ENCODE measurements at regions not wholly inside any gene's neighbourhood (a gene's known extent, or its start where the extent isn't known, plus 50 kb on each side); places are given as distances from the start of the nearest gene placed in this dataset.

GRCh38 chr2:221142341-221142740 is 429.8 kb downstream of the EPHA4 start:
- DNase-seq = no peak

- no peak for DNase-seq
These were observed 428.9 kb downstream of the EPHA4 start for GRCh38 chr2:221143231-221143630.

GRCh38 chr2:221144909-221145308 is 427.2 kb downstream of the EPHA4 start:
- DNase-seq = no peak

DNA sequence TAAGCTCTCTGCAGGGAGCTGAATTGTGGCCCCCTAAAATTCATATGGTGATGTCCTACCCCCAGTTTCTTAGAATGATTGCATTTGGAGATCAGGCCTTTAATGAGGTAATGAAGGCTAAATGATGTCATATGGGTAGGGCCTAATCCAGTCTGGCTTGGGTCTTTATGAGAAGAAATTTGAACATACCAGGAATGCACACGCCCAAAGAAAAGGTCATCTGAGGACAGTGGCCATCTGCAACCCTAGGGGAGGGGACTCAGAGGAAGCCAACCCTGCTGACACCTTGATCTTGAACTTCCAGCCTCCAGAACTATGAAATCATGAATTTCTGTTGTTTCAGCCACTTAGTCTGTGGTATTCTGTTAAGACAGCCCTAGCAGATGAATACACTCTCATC is 426.7 kb downstream of the EPHA4 start:
- DNase-seq = no peak

DNA sequence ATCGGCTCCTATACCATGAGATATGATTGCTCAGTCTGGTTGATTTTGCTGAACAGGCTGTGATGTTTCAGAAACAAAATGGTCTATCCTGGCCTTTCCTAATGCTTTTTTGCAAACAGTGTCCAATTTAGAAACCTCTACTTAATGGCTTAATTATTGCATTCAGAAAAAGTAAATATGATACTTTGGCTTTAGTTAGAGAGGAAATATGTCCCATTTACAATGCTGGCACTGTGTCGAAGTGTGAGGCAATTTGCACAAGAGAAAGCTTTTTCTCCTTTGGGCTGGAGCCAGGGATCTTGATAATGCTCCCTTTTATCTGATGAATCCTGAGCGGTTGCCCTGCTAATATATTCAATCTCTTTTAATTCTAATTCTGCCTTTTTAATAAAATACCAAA is 418.9 kb downstream of the EPHA4 start:
- DNase-seq = no peak

DNA sequence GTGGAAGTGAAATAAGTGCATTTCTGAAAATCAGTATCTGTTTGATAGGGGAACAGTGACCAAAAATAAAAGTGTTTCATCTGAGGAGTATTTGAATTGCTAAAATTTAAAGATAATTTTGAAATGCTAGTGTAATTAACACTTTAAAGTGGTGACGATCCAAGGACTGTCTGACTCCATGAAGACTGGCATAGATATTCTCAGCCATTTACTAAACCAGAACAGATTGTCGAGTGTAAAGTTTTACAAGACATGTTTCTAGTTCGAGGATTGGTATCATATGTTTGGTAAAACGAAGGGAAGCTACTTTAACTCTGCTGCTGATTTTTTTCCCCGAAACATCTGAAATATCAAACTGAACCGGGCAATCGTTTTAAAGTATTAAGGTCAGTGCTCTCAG is 417.9 kb downstream of the EPHA4 start:
- DNase-seq = no peak

GRCh38 chr2:221156062-221156734 is 415.9 kb downstream of the EPHA4 start:
- DNase-seq = no peak

- no peak for DNase-seq
These were observed 410.9 kb downstream of the EPHA4 start for GRCh38 chr2:221161186-221161585.

GRCh38 chr2:221166292-221166691 is 405.8 kb downstream of the EPHA4 start:
- peak; percentile 83 for DNase-seq

DNA sequence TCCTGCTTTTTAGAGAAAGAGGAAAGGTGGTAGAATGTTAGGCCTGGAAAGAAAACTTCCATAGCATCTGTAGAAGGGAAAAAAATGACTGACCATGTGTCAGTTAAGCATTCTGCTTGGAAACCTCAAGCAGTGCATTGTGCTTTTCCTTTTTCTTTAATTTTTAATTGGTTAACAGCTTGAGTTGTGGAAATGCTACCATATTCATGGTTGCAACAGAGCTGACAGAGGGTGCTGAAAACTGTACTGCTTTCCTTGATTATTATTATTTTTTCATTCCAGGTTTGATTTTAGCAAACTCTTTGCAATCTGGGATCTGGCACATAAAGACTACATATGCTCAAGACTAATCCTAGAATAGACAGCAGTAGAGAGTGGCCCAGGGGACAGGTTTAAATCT is 404.5 kb downstream of the EPHA4 start:
- DNase-seq = no peak

DNA sequence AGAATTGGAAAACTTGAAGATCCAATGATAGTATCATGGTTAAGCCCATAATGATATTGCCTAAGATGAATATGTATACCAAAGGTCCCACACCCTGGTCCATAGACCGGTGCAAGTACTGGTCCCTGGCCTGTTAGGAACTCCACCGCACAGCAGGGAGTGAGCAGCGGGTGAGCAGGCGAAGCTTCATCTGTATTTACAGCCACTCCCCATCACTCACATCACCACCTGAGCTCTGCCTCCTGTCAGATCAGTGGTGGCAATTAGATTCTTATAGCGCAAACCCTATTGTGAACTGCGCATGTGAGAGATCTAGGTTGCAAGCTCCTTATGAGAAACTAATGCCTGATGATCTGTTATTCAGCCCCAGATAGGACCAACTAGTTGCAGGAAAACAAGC is 402.4 kb downstream of the EPHA4 start:
- peak; percentile 19 for DNase-seq

DNA sequence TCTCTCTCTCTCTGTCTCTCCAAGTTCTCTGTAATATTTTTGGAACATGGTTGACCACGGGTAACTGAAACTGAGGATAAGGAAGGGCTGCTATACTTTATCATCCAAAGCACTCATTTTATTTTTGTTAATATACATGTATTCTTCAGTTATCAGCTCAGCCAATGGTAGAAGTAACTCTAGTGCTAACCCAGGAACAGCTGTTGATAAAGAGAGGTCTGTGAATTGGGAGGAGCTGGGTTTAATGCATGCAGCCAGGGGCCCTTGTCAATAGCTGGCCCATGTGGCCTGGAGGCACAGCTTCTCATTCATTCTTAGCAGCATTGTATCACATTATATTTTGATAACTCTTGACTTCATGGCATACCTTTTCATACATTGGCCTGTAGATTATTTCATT is 401.6 kb downstream of the EPHA4 start:
- no peak for DNase-seq

- no peak for DNase-seq
These were observed 395.4 kb downstream of the EPHA4 start for GRCh38 chr2:221176667-221177066.

GRCh38 chr2:221178139-221178538 is 394.0 kb downstream of the EPHA4 start:
- DNase-seq = no peak

GRCh38 chr2:221186873-221187272 is 385.2 kb downstream of the EPHA4 start:
- no peak for DNase-seq

- DNase-seq = no peak
These were observed 382.6 kb downstream of the EPHA4 start for GRCh38 chr2:221189431-221190067.

- DNase-seq = no peak
These were observed 376.3 kb downstream of the EPHA4 start for GRCh38 chr2:221195829-221196228.

DNA sequence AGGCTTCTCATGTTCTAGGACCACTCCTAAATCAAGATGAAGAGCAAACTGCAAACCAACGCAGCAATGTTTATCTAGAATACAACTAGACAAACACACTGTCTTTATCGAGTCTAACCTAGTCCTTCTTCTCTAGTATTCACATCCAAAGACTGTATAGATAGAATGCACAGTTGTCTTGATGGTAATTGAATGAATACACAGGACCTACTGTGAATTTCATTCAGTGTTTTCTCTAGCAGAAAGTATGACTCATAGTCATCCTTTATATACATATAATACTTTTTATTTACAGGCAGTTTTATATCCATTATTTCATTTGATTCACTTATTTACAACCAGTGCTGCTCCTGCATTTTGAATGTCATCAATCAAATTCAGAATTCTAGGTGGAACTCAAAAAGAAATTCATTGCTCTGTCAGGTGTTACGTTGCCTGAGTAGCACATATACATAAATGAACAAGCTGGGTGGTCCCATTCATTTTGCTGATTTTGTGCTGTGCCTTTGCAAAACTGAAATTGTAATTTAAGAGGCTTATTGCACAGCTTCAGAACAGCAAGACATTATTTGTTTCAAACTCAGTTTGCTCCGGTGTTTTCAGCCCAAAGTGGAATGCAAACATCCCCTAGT is 374.8 kb downstream of the EPHA4 start:
- no peak for DNase-seq

- DNase-seq = no peak
These were observed 373.8 kb downstream of the EPHA4 start for GRCh38 chr2:221198309-221198708.

DNA sequence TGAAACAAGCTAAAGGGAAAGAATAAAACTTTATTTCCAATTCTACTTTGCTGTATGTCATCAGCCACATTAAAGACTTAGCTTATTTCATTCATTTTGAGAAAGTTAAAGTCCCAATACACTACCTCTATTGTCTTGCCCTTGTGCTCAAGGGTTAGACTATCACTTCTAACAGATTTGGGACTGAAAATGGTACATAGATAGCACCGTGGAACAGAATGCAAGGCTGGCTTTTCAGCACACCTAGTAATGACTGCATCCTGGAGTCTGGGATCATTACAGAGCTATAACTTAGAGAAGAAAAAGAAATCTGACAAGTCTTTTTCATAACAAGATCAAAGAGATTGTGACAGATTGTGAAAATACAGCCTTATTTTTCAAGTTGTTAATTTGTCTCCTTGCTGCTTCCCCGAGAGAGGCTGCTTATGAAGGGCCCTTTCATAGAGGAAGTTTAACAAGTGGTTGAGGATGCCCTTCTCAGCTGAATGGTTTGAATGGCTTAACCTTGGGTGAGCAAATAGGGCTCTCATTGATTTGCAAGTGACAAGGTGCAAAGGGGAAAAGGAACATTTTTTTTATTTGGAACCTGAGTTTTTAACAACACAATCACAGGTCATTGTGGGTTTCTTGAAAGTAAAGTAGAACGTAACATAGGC is 371.8 kb downstream of the EPHA4 start:
- no peak for DNase-seq

- DNase-seq = no peak
These were observed 369.7 kb downstream of the EPHA4 start for GRCh38 chr2:221202431-221202830.

- DNase-seq = no peak
These were observed 369.0 kb downstream of the EPHA4 start for GRCh38 chr2:221203125-221203524.

GRCh38 chr2:221203856-221204255 is 368.2 kb downstream of the EPHA4 start:
- DNase-seq = no peak

- DNase-seq = no peak
These were observed 367.4 kb downstream of the EPHA4 start for GRCh38 chr2:221204699-221205098.
